ENCODE measurements at regions not wholly inside any gene's neighbourhood (a gene's known extent, or its start where the extent isn't known, plus 50 kb on each side); places are given as distances from the start of the nearest gene placed in this dataset.
"Not testable (repeated sequence)": the region's sequence is repeated elsewhere in the genome, so short reads cannot be mapped to it uniquely, and the experiment has no call there.

GRCh38 chr14:105775349-105775923 lies 249.1 kb downstream of the TMEM121 start:
- not testable (repeated sequence) for DNase-seq (ENCODE audit: low read depth in 2 of 2)

- not testable (repeated sequence) for DNase-seq (ENCODE audit: low read depth in 2 of 2)
Observed at GRCh38 chr14:105776112-105776511, 249.7 kb downstream of the TMEM121 start.

GRCh38 chr14:105776924-105777323 lies 250.5 kb downstream of the TMEM121 start:
- no peak for DNase-seq (ENCODE audit: low read depth in 2 of 2)

- no peak for DNase-seq (ENCODE audit: low read depth in 2 of 2)
Observed at GRCh38 chr14:105783707-105784106, 257.3 kb downstream of the TMEM121 start.

- no peak for DNase-seq (ENCODE audit: low read depth in 2 of 2)
Observed at GRCh38 chr14:105793836-105794235, 267.5 kb downstream of the TMEM121 start.

GRCh38 chr14:105797546-105797945 lies 271.2 kb downstream of the TMEM121 start:
- no peak for DNase-seq (ENCODE audit: low read depth in 2 of 2)

GRCh38 chr14:105805701-105806100 lies 279.3 kb downstream of the TMEM121 start:
- DNase-seq (ENCODE audit: low read depth in 2 of 2): no peak

GRCh38 chr14:105806568-105806967 lies 280.2 kb downstream of the TMEM121 start:
- DNase-seq (ENCODE audit: low read depth in 2 of 2): no peak

- no peak for DNase-seq (ENCODE audit: low read depth in 2 of 2)
Observed at GRCh38 chr14:105817971-105818711, 291.8 kb downstream of the TMEM121 start.

- no peak for DNase-seq (ENCODE audit: low read depth in 2 of 2)
Observed at GRCh38 chr14:105818712-105819005, 292.3 kb downstream of the TMEM121 start.

GRCh38 chr14:105830171-105830570 lies 303.8 kb downstream of the TMEM121 start:
- DNase-seq (ENCODE audit: low read depth in 2 of 2): no peak

GRCh38 chr14:105836160-105836559 lies 309.8 kb downstream of the TMEM121 start:
- DNase-seq (ENCODE audit: low read depth in 2 of 2): no peak

- no peak for DNase-seq (ENCODE audit: low read depth in 2 of 2)
Observed at GRCh38 chr14:105836730-105837129, 310.3 kb downstream of the TMEM121 start.

GRCh38 chr14:105837349-105838063 lies 311.1 kb downstream of the TMEM121 start:
- DNase-seq (ENCODE audit: low read depth in 2 of 2): no peak

- DNase-seq (ENCODE audit: low read depth in 2 of 2): no peak
Observed at GRCh38 chr14:105838107-105838506, 311.7 kb downstream of the TMEM121 start.

- DNase-seq (ENCODE audit: low read depth in 2 of 2): no peak
Observed at GRCh38 chr14:105838591-105839424, 312.4 kb downstream of the TMEM121 start.

GRCh38 chr14:105839425-105840265 lies 313.3 kb downstream of the TMEM121 start:
- DNase-seq (ENCODE audit: low read depth in 2 of 2): no peak

GRCh38 chr14:105840266-105841021 lies 314.1 kb downstream of the TMEM121 start:
- DNase-seq (ENCODE audit: low read depth in 2 of 2): no peak

GRCh38 chr14:105841022-105842009 lies 314.9 kb downstream of the TMEM121 start:
- DNase-seq (ENCODE audit: low read depth in 2 of 2): no peak

Measured in stimulated activated CD8-positive, alpha-beta memory T cell treated with anti-CD3 and anti-CD28 coated beads, Interleukin-7, amount 100 ng/mL, for 4 hours (primary cell).